ENCODE measurements at regions not wholly inside any gene's neighbourhood (a gene's known extent, or its start where the extent isn't known, plus 50 kb on each side); places are given as distances from the start of the nearest gene placed in this dataset.

DNA sequence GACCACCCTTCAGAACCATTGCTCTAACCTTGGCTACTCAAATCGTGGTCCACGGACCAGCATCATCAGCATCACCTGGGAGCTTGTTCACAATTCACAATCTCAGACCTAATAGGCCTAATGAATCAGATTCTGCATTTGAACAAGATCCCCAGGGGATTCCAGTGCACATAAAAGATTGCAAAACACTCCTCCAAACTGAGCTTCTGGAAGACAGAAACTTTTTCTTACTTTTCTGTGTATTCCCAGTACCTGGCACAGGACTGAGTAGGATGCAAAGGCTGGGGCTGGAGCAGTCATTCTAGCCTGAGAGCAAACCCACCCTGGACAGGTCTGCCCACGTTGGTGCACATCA lies 115.1 kb upstream of the COPS8 start:
- Histone ChIP-seq H3K4me2 (ENCODE audit: insufficient read depth, low read length) (no peak overlapping the region), H3K36me3 (ENCODE audit: insufficient read depth, low read length) (no peaks in the 10 kb centered on the region), H4K20me1 (ENCODE audit: insufficient read depth, low read length) (no peaks in the 10 kb centered on the region), H3K79me2 (ENCODE audit: insufficient read depth, low read length) (no peaks in the 10 kb centered on the region), H3K27me3 (ENCODE audit: insufficient read depth, low read length) (peaks cover 11% of the 10 kb centered on the region), H2AFZ (ENCODE audit: low read length) (no peak overlapping the region), H3K4me3 (ENCODE audit: insufficient read depth, low read length) (no peak overlapping the region), H3K9me3 (ENCODE audit: low read depth, low read length) (no peaks in the 10 kb centered on the region), H3K4me1 (ENCODE audit: insufficient read depth, low read length) (peaks cover 14% of the 10 kb centered on the region), H3K27ac (ENCODE audit: low read depth, low read length) (no peak overlapping the region)
- TF ChIP-seq CTCF (IDR thresholded peaks at IDR 0.05; ENCODE audit: extremely low read depth, low read depth, low read length), result no peak
- no peak for DNase-seq (ENCODE audit: insufficient read length, low spot score, missing footprints)

DNA sequence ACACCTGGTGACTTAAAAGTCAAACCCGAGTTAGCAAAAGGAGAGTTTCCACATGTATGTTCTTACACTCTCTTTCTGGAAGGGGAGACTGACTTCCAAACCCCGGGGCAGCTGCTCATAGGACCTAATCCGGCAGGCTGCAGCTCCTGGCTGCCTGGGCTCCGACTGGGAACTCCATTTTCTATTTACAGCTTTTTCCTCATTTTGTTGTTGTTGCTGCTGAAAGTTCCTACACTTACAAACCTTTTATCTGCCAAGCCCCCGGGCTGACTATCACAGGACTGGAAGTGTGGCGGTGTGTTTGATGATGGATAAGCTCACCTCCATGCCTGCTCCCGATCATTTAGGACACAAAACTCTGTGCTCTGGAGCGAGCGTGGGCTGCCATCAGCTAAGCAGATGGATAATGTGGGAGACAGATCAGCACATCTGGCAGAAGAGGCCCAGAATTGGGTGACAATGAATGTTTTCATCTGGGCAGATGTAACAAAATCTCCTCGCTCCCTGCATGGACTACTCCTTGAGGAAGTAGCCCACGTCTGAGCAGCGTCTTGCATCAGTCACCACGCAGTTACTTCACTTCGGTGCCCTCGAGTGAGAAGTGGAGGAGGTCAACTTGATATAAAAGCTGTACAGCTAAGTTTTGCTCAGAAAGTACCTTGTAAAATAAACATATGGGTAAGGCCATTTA lies 114.4 kb upstream of the COPS8 start:
- no peaks in the 10 kb centered on the region for H3K9me3 ChIP-seq (ENCODE audit: low read depth, low read length)
- H3K79me2 ChIP-seq (ENCODE audit: insufficient read depth, low read length), result no peaks in the 10 kb centered on the region
- H3K27me3 ChIP-seq (ENCODE audit: insufficient read depth, low read length), result peaks cover 13% of the 10 kb centered on the region
- no peak for DNase-seq (ENCODE audit: insufficient read length, low spot score, missing footprints)
- H3K4me2 ChIP-seq (ENCODE audit: insufficient read depth, low read length), result no peak overlapping the region
- peaks cover 14% of the 10 kb centered on the region for H3K4me1 ChIP-seq (ENCODE audit: insufficient read depth, low read length)
- no peak for TF ChIP-seq CTCF (IDR thresholded peaks at IDR 0.05; ENCODE audit: extremely low read depth, low read depth, low read length)
- H3K36me3 ChIP-seq (ENCODE audit: insufficient read depth, low read length), result no peaks in the 10 kb centered on the region
- no peak overlapping the region for H3K4me3 ChIP-seq (ENCODE audit: insufficient read depth, low read length)
- H3K27ac ChIP-seq (ENCODE audit: low read depth, low read length), result no peak overlapping the region
- no peaks in the 10 kb centered on the region for H4K20me1 ChIP-seq (ENCODE audit: insufficient read depth, low read length)
- H2AFZ ChIP-seq (ENCODE audit: low read length), result no peak overlapping the region

DNA sequence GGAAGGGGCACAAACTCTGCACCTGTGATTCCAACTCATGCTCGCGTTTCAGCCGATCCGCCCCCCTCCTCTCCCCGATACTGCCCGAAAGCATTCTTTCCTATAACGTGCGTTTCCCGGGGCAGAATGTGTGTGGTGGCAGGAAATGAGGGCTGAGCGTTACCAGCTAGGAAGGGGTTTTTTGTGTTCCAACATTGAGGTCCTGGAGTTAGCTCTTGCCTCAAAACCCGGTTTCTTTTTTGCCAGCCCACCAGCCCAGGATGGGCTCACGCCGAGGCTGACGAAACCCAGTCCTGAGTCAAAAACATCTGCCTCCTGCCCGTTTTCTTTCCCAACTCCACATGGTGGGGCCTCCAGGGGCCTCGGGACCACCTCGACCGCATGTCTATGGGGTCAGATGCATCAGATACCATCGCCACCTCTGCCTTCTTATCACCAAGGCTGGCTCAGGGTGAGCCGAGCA lies 113.7 kb upstream of the COPS8 start:
- no peak for DNase-seq (ENCODE audit: insufficient read length, low spot score, missing footprints)
- H3K4me2 ChIP-seq (ENCODE audit: insufficient read depth, low read length), result no peak overlapping the region
- peaks cover 18% of the 10 kb centered on the region for H3K27me3 ChIP-seq (ENCODE audit: insufficient read depth, low read length)
- H3K4me1 ChIP-seq (ENCODE audit: insufficient read depth, low read length), result peaks cover 14% of the 10 kb centered on the region
- TF ChIP-seq CTCF (IDR thresholded peaks at IDR 0.05; ENCODE audit: extremely low read depth, low read depth, low read length), result no peak
- no peaks in the 10 kb centered on the region for H4K20me1 ChIP-seq (ENCODE audit: insufficient read depth, low read length)
- no peaks in the 10 kb centered on the region for H3K36me3 ChIP-seq (ENCODE audit: insufficient read depth, low read length)
- no peak overlapping the region for H3K27ac ChIP-seq (ENCODE audit: low read depth, low read length)
- H3K4me3 ChIP-seq (ENCODE audit: insufficient read depth, low read length), result no peak overlapping the region
- no peak overlapping the region for H2AFZ ChIP-seq (ENCODE audit: low read length)
- no peaks in the 10 kb centered on the region for H3K9me3 ChIP-seq (ENCODE audit: low read depth, low read length)
- no peaks in the 10 kb centered on the region for H3K79me2 ChIP-seq (ENCODE audit: insufficient read depth, low read length)

GRCh38 chr2:236972491-236973342 lies 113.0 kb upstream of the COPS8 start:
- DNase-seq (ENCODE audit: insufficient read length, low spot score, missing footprints), result peak; percentile 96
- Histone ChIP-seq H3K36me3 (ENCODE audit: insufficient read depth, low read length) (no peaks in the 10 kb centered on the region), H4K20me1 (ENCODE audit: insufficient read depth, low read length) (no peaks in the 10 kb centered on the region), H3K4me1 (ENCODE audit: insufficient read depth, low read length) (peaks cover 14% of the 10 kb centered on the region), H3K4me2 (ENCODE audit: insufficient read depth, low read length) (peak overlapping the region; percentile 43), H3K4me3 (ENCODE audit: insufficient read depth, low read length) (no peak overlapping the region), H2AFZ (ENCODE audit: low read length) (no peak overlapping the region), H3K27ac (ENCODE audit: low read depth, low read length) (peak overlapping the region; percentile 39), H3K27me3 (ENCODE audit: insufficient read depth, low read length) (peaks cover 18% of the 10 kb centered on the region), H3K9me3 (ENCODE audit: low read depth, low read length) (no peaks in the 10 kb centered on the region), H3K79me2 (ENCODE audit: insufficient read depth, low read length) (no peaks in the 10 kb centered on the region)
- TF ChIP-seq CTCF (IDR thresholded peaks at IDR 0.05; ENCODE audit: extremely low read depth, low read depth, low read length), result no peak
